Fibroblast of peridontal ligament (primary cell): ENCODE measurements at regions not wholly inside any gene's neighbourhood (a gene's known extent, or its start where the extent isn't known, plus 50 kb on each side); places are given as distances from the start of the nearest gene placed in this dataset.
"Not testable (repeated sequence)": the region's sequence is repeated elsewhere in the genome, so short reads cannot be mapped to it uniquely, and the experiment has no call there.

Experiments used
- DNase-seq: peaks from one replicate; pipeline ENCODE4 v3.0.0-alpha.2; 2010; ENCODE audit errors: extremely low read depth

GRCh38 chr3:18194431-18194830 lies 230.7 kb downstream of the SATB1 start:
- DNase-seq: peak; percentile 7

DNA sequence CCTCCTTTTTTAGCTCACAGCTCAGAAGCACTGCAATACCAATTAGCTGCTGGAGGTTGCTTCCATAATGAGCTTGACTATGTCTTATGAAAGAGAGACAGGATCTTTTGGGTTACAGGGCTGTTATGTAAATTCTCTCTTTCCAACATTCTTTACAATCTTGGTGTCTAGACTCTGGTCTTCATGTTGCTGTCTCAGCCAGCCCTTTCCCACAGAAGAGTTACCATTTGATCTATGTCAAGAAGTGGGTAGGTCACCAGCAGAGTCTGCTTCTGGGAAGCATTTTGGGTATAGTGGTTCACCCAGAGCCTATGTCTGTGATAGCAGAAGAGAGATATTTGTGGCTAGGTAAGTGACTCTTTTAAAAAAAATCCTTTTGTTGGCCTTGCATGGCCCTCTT lies 234.5 kb downstream of the SATB1 start:
- peak; percentile 30 for DNase-seq

- DNase-seq: peak; percentile 86
Observed at GRCh38 chr3:18189282-18190050, 235.7 kb downstream of the SATB1 start.

GRCh38 chr3:18188491-18188890 lies 236.6 kb downstream of the SATB1 start:
- DNase-seq: no peak

DNA sequence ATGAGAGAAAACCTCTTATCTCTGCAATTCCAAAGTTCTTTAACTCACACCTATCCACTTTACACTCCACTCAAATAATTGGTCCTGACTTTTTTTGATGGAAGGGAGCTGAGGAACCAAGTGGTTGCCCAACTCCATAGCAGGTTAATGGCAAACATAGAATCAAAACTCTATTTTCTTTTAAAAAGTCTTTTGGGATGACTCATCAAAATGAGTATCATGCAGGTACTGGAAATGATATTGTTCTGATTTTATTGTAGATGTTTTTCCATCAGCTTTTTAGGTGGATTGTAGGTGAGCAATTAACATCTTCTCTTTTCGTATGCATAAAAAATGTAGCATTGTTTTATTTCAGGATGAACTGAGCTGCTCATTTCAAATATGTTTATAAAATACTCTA lies 239.5 kb downstream of the SATB1 start:
- DNase-seq: no peak

DNA sequence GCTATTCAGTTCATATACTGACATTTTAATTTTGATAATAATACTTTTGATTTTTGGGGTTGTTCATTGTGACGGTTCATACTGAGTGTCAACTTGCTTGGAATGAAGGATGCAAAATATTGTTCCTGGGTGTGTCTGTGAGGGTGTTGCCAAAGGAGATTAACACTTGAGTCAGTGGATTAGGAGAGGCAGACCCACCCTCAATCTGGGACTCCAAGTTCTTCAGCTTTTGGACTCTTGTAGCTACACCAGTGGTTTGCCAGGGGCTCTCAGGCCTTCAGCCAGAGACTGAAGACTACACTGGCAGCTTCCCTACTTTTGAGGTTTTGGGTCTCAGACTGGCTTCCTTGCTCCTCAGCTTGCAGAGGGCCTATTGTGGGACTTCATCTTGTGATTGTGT lies 242.2 kb downstream of the SATB1 start:
- not testable (repeated sequence) for DNase-seq

- no peak for DNase-seq
Observed at GRCh38 chr3:18179521-18179920, 245.6 kb downstream of the SATB1 start.

DNA sequence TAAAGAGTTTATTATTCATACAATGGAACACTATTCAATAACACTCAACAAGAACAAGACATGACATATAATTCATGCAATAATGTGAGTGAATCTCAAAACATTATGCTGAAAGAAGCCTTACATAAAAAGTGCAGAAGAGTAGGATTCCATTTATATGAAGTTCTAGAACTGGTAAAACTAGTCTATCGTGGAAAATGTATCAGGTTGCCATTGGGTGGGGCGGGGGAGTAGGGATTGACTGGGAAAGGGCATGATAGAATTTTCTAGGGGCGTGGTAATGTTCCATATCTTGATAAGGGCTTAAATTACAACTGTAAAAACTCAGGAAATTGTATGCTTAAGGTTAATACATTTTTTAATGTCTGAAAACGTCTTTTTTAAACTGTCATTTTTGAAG lies 247.9 kb downstream of the SATB1 start:
- no peak for DNase-seq

DNA sequence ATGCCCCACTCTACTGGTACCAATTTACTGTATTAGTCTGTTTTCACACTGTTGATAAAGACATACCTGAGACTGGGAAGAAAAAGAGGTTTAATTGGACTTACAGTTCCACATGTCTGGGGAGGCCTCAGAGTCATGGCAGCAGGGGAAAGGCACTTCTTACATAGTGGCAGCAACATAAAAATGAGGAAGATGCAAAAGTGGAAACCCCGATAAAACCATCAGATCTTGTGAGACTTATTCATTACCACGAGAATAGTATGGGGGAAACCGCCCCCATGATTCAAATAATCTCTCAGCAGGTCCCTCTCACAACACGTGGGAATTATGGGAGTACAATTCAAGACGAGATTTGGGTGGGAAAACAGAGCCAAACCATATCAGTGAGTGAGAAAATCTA lies 251.2 kb downstream of the SATB1 start:
- not testable (repeated sequence) for DNase-seq

- no peak for DNase-seq
Observed at GRCh38 chr3:18159681-18160080, 265.5 kb downstream of the SATB1 start.

DNA sequence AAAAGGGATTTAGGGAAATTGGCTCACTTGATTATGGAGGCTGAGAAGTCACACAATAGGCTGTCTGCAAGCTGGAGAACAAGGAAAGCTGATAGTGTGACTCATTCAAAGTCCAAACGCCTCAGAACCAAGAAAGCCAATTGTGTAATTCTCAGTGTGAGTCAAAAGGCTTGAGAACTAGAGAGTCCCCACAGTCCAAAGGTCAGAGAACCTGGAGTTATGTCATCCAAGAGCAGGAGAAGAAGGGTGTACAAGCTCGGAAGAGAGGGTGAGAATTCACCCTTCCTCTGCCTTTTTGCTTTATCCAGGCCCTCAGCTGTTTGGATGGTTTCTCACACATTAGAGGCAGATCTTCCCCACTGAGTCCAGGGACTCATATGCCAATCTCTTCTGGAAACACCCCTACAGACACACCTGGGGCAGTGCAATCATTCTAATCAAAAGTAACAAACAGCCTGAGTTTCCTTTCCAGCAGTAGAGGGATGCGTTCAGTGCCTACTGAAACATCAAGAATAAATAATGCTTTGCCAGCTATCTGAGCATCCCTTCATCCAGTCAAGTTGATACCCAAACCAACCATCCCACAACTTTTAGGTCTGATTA lies 271.5 kb downstream of the SATB1 start:
- peak; percentile 92 for DNase-seq

GRCh38 chr3:18151199-18151598 lies 273.9 kb downstream of the SATB1 start:
- no peak for DNase-seq

GRCh38 chr3:18149935-18150334 lies 275.2 kb downstream of the SATB1 start:
- no peak for DNase-seq

DNA sequence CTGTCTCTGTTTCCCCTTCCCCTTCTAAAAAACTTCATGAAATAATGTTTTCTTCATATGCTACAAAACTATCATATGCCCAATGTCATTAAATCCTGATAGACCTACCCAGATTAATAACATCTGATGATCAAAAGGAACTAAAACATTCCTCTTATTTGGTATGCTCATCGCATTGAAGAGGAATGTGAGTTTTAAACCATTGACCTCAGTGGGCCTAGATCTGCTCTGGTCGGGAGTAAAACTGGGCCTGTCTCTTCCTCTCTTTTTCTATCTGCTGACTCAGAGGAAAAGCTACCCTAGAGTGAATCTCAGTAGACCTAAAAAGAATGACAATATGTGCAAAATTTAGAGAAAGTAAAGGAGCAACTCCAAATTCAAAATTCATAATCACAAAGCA lies 275.8 kb downstream of the SATB1 start:
- no peak for DNase-seq

DNA sequence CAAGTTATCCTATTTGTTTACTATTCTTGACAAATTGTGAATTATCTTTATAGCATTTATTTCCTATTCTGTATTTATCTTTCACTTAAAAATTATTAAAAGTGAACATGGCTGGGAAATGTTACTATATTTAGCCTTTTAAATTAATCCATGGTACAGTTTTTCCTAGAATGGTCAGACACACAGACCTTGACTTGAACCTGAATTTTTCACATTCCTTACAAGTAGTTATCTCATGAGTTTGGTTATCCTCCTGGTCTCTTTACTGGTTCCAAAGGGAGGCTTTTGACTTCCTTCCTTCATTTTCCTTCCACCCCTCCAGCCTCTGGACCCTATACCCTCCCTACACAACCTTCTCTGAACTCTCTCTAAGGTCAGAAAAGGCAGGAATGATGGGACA lies 280.6 kb downstream of the SATB1 start:
- DNase-seq: no peak

DNA sequence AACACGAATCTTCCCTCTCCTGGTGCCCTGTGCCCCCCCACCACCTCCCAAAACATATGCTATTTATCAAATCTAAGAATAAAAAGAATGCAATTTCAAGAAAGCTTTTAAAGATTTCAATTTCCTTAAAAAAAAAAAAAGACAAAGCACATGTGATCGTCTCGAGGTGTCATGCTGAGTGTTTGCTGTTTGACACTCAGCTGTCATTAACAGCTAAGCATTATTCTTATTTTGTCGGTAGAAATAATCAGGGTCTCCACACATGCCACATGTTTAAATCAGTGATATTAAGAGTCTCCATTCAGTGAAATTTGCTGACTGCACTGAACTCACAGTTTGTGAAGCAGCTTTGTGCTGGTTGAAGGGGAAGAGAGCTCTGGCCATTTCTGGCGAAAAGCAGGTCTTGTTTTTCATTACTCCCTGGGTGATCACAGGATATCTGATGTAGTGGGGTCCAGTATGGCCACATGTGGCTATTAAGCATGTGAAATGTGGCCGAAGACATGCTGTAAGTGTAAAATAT lies 281.8 kb downstream of the SATB1 start:
- no peak for DNase-seq

DNA sequence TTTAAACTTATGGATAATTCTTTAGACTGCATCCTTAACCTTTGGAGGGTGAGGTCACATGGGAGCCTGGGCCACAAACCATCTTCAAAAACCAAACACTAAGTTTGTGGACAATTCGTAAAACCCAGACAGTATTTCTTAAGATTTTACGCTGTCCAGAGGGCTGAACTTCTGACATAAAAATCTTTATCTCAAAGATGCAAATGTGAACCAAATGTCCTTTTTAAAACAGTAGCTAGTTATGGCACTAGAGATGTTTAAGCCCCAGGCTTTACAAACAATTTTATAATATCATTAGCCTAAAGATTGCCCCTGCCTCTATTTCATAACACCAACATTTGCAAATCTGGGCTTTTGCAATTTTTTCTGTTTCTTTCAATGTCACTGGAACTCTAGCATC lies 287.2 kb downstream of the SATB1 start:
- no peak for DNase-seq

- DNase-seq: peak; percentile 33
Observed at GRCh38 chr3:18135060-18135814, 289.9 kb downstream of the SATB1 start.

- DNase-seq: peak; percentile 79
Observed at GRCh38 chr3:18134386-18135059, 290.6 kb downstream of the SATB1 start.

GRCh38 chr3:18132991-18133390 lies 292.1 kb downstream of the SATB1 start:
- DNase-seq: no peak

GRCh38 chr3:18127859-18128681 lies 297.1 kb downstream of the SATB1 start:
- DNase-seq: no peak
